ENCODE measurements at regions not wholly inside any gene's neighbourhood (a gene's known extent, or its start where the extent isn't known, plus 50 kb on each side); places are given as distances from the start of the nearest gene placed in this dataset.

DNA sequence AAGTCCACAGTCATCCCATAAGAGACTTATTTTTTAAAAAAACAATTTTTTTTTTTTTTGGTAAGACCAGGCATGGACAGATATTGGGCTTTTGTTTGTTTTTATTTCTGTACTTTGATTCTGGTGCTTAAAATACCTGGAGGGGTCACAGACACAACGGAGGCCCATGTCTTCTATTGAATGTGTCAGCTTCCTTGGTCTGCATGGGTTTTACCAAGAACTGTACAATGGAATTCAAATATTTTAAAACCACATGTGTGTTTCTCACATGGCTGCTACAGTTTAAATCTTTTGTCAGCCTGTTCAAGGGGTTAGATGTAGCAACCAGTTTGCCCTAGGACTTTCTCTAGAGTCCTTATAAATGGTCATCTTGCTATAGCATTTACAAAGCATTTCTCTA lies 139.8 kb downstream of the SOX4 start:
- DNase-seq (ENCODE audit: low read depth, low spot score), result no peak
- H3K4me3 ChIP-seq (ENCODE audit: low read depth, low read length), result no peak overlapping the region
- TF ChIP-seq, protein P1, sequence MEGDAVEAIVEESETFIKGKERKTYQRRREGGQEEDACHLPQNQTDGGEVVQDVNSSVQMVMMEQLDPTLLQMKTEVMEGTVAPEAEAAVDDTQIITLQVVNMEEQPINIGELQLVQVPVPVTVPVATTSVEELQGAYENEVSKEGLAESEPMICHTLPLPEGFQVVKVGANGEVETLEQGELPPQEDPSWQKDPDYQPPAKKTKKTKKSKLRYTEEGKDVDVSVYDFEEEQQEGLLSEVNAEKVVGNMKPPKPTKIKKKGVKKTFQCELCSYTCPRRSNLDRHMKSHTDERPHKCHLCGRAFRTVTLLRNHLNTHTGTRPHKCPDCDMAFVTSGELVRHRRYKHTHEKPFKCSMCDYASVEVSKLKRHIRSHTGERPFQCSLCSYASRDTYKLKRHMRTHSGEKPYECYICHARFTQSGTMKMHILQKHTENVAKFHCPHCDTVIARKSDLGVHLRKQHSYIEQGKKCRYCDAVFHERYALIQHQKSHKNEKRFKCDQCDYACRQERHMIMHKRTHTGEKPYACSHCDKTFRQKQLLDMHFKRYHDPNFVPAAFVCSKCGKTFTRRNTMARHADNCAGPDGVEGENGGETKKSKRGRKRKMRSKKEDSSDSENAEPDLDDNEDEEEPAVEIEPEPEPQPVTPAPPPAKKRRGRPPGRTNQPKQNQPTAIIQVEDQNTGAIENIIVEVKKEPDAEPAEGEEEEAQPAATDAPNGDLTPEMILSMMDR (IDR thresholded peaks at IDR 0.05; ENCODE audit: low read depth, low read length), result no peak
- POLR2A ChIA-PET, result interaction anchor here (0.9 kb wide), 1 partner anchor 415 kb away, joined by 3 read pairs; no protein-coding TSS in a partner anchor
- no peaks in the 10 kb centered on the region for H3K27me3 ChIP-seq (ENCODE audit: control insufficient read depth, insufficient read depth, low read length)
- no peaks in the 10 kb centered on the region for H3K9me3 ChIP-seq (ENCODE audit: control insufficient read depth, insufficient read depth, low read length)
- CTCF ChIA-PET, result no interaction called here
- H3K27ac ChIP-seq (ENCODE audit: low read depth, low read length), result no peak overlapping the region

DNA sequence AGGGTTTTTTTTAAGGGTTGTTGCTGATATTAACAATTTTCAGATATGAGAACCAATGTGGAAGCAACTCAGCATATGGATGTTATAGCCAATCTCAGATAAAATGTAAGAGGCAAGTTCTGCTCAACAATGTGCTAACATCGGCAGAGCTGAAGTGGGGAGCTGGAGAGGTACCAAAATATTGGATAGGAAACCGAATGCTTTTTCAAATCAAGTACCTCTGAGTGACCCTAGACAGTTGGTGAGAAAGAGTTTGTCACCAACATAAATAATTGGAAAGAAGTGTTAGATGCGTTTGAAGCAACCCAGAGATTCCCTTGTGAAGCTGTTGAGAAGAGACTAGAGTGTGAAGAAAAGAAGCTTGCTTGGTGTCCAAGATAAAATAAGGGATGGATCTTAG lies 140.7 kb downstream of the SOX4 start:
- CTCF ChIA-PET, result no interaction called here

DNA sequence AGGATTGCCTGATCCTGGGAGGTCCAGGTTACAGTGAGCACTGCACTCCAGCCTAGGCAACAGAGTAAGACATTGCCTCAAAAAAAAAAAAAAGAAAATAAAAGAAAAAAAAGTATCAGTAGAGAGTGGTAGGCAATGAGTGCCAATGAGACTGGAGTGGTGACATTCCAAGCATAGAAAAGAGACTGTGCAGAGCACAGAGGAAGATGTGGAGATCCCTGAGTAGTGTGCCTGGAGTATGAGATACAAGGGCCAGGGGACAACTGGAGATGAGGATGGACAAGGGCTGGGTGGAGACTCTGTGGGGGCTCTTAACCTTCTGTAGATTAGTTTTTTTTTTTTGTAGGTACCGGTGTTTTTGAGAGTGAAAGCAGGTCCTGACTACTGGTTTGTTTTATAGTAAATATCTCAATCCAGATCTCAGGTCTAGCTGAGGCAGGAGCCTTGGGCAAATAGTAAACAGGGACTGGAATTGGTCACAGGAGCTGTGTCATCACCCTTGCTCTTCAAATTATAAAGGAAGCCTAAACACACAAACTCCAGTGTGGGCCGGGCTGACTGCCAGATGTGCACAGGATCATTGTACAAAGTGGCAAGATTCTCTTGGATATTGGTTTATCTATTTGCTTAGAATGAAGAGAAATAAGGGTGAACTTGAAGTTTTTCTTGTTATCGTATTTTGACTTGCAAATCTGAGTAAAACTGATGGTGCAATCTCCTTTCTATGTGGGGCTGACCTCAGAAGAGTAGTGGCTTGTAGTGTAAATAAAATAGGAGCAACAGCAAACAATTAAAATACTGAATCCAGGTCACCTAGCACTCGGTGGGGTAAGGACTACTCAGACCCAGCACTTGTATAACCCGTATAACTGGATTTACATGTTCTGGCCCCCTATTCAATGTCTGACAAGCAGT lies 144.9 kb downstream of the SOX4 start:
- Histone ChIP-seq H3K27me3 (ENCODE audit: control insufficient read depth, insufficient read depth, low read length) (no peaks in the 10 kb centered on the region), H3K4me3 (ENCODE audit: low read depth, low read length) (no peak overlapping the region), H3K27ac (ENCODE audit: low read depth, low read length) (no peak overlapping the region), H3K9me3 (ENCODE audit: control insufficient read depth, insufficient read depth, low read length) (no peaks in the 10 kb centered on the region)
- POLR2A ChIA-PET, result interaction anchor here (0.7 kb wide), 1 partner anchor 31 kb away, joined by 3 read pairs; no protein-coding TSS in a partner anchor
- CTCF ChIA-PET, result interaction anchor here (0.7 kb wide), 1 partner anchor 348 kb away, joined by 3 read pairs; no protein-coding TSS in a partner anchor
- TF ChIP-seq, protein P1 (IDR thresholded peaks at IDR 0.05; ENCODE audit: low read depth, low read length), result no peak
- no peak for DNase-seq (ENCODE audit: low read depth, low spot score)

More for the DNA sequence above, 140.7 kb downstream of the SOX4 start:
- POLR2A ChIA-PET, result interaction anchor here (0.9 kb wide), 1 partner anchor 414 kb away, joined by 3 read pairs; no protein-coding TSS in a partner anchor
- H3K27me3 ChIP-seq (ENCODE audit: control insufficient read depth, insufficient read depth, low read length), result no peaks in the 10 kb centered on the region
- H3K9me3 ChIP-seq (ENCODE audit: control insufficient read depth, insufficient read depth, low read length), result no peaks in the 10 kb centered on the region
- TF ChIP-seq, protein P1 (IDR thresholded peaks at IDR 0.05; ENCODE audit: low read depth, low read length), result no peak
- no peak overlapping the region for H3K4me3 ChIP-seq (ENCODE audit: low read depth, low read length)
- DNase-seq (ENCODE audit: low read depth, low spot score), result no peak
- no peak overlapping the region for H3K27ac ChIP-seq (ENCODE audit: low read depth, low read length)

DNA sequence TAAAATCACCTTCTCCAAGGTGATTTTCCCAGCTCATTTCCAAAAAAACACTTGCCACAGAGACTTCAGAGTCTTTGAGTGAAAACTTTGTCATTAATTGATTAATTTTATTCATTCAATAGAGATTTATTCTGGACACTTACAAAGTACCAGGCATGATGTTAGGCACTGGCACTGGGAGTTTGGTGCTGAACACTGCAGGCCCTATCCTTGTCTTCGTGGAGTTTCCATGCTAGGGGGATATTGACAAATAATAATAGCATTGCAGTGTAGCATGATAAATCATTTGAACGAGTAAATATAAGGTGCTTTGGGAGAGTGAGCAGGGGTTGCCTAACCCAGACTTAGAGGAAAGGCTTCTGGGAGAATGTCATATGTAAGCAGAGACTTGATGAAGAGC lies 145.7 kb downstream of the SOX4 start:
- TF ChIP-seq, protein P1 (IDR thresholded peaks at IDR 0.05; ENCODE audit: low read depth, low read length), result no peak
- H3K27me3 ChIP-seq (ENCODE audit: control insufficient read depth, insufficient read depth, low read length), result no peaks in the 10 kb centered on the region
- no peaks in the 10 kb centered on the region for H3K9me3 ChIP-seq (ENCODE audit: control insufficient read depth, insufficient read depth, low read length)
- ChIA-PET POLR2A (interaction anchor here (0.7 kb wide), 1 partner anchor 30 kb away, joined by 3 read pairs; no protein-coding TSS in a partner anchor), CTCF (interaction anchor here (0.7 kb wide), 1 partner anchor 348 kb away, joined by 3 read pairs; no protein-coding TSS in a partner anchor)
- DNase-seq (ENCODE audit: low read depth, low spot score), result no peak
- no peak overlapping the region for H3K4me3 ChIP-seq (ENCODE audit: low read depth, low read length)
- no peak overlapping the region for H3K27ac ChIP-seq (ENCODE audit: low read depth, low read length)

DNA sequence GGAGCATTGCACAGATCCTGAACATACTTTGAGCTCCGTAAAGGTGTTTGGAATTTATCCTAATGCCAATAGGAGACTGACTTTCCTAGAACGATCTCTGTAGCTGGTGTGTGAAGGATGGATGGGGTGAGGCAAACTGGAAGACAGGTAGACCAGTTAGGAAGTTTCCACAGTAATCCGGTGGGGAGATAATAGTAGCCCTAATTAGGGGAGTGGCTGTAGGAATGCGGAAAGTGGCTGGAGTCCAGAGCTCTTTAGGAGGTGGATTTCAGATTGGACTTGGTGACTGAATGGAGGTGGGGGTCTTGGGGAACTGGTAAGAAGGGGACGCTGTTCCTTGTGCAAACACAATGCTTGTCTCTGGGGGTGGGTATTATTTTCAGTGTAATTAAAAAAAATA lies 146.3 kb downstream of the SOX4 start:
- Histone ChIP-seq H3K4me3 (ENCODE audit: low read depth, low read length) (no peak overlapping the region), H3K27me3 (ENCODE audit: control insufficient read depth, insufficient read depth, low read length) (no peaks in the 10 kb centered on the region), H3K27ac (ENCODE audit: low read depth, low read length) (no peak overlapping the region), H3K9me3 (ENCODE audit: control insufficient read depth, insufficient read depth, low read length) (no peaks in the 10 kb centered on the region)
- no peak for DNase-seq (ENCODE audit: low read depth, low spot score)
- TF ChIP-seq, protein P1 (IDR thresholded peaks at IDR 0.05; ENCODE audit: low read depth, low read length), result no peak
- ChIA-PET POLR2A (no interaction called here), CTCF (no interaction called here)

Measured in AG04450 (cell line).